ENCODE measurements at regions not wholly inside any gene's neighbourhood (a gene's known extent, or its start where the extent isn't known, plus 50 kb on each side); places are given as distances from the start of the nearest gene placed in this dataset.
"Not testable (repeated sequence)": the region's sequence is repeated elsewhere in the genome, so short reads cannot be mapped to it uniquely, and the experiment has no call there.

DNA sequence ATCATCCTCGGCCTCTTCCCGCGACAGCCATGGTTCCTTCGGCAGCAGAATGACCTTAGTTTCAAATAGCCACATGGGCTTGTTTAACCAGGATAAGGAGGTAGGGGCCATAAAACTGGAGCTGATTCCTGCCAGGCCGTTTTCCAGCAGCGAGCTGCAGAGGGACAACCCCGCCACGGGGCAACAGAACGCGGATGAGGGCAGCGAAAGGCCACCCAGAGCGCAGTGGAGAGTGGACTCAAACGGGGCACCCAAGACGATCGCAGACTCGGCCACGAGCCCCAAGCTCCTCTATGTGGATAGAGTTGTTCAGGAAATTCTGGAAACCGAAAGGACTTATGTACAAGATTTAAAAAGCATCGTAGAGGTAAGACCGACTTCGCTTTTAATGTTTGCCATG is 131.8 kb upstream of the MTHFD1L start:
- DNase-seq (ENCODE audit: low spot score), result no peak
- no peak for ATAC-seq

DNA sequence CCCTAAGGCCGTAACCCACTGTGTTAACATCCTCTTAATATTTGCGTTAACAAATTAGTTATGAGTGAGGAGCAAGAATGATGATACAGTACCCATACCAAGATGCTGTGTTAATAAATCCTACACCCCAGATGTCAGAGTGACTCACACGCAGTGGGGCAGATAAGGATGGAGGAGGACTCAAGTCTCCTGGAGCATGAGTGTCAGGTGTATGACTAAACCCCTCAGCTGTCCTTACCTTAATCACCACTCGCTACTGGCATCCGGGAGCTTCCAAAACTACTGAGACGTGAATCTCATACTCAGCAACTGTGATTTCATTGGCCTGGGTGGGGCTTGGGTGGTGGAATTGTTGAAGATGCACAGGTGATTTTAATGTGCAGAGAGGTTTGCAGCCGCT is 131.3 kb upstream of the MTHFD1L start:
- ATAC-seq (no peak), DNase-seq (ENCODE audit: low spot score) (no peak)

DNA sequence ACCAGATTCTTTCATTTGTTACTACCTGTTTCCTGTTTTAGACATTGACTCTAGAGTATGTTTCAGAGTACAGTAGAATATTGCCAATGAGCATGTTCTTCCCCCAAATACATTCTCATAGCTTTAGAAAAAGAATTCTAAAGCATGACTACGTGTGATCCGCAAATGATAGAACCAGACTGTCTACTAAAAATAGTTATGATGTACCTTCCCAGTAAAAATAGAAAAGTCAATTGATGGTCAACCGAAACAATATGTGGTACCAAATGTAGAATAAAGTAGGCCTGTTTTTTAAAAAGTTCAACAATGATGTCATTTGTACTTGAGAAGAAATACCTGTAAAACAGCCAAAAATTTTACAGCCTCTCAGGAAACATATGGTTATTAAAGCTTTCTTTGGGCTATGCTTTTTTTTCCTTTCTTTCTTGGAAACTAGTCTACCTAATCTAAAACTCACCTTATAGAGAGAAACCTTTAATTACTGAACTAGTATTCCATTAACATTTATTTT is 130.1 kb upstream of the MTHFD1L start:
- no peak for ATAC-seq

DNA sequence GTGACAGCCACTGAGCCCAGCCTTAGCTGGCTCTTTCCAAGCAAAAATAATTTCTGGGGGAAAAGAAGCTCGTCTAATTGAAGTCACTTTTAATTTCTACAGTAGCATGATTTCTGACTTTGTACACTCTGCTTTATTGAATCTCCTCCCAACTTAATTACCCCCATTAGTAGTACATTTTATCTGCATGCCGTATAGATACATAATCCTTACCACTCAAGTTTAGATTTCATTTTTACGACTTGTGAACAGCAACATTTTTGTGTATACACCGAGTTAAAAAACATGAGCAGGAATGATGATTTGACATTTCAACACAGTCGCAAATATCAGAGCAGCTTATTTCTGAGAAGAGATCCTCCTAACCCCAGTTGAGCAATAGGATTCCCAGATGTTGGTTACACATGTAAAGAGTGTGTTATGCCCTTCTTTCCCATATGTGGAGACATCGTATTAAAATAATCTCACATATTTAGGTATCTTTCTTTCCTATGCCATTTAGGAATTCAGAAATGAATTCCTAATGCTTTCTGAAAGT is 127.3 kb upstream of the MTHFD1L start:
- ATAC-seq, result no peak
- no peak for DNase-seq (ENCODE audit: low spot score)

More for the DNA sequence above, 130.1 kb upstream of the MTHFD1L start:
- no peak for DNase-seq (ENCODE audit: low spot score)

DNA sequence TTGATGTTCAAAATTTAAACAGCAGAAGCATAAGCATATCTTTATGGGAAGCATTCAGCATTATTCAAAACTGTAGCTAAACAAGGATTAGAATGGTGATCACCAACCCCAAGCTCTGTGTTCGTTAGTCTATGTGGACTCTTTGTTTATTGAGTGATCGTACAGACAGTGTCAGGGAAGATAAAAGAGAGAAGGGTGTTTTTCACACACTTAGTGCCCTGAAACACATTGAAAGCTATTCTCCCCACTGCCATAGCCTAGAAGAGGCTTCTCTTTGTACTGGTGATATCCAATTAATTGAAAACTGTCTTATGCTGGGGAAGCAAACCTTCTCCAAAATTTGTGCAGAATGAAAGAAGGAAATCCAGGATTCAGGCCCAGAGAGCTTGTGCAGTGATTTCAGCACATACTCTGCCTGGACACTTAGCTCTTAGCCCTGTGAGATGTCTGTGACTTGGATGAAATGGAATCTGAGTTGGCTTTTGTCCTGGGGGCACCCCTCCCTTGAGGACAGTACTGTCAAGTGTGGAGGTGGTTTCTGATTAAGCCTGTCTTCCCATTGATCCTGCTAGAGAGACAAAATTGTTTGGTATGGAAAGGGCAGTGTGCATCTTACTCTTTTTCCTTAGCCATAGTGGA is 125.7 kb upstream of the MTHFD1L start:
- DNase-seq (ENCODE audit: low spot score) (no peak), ATAC-seq (no peak)

DNA sequence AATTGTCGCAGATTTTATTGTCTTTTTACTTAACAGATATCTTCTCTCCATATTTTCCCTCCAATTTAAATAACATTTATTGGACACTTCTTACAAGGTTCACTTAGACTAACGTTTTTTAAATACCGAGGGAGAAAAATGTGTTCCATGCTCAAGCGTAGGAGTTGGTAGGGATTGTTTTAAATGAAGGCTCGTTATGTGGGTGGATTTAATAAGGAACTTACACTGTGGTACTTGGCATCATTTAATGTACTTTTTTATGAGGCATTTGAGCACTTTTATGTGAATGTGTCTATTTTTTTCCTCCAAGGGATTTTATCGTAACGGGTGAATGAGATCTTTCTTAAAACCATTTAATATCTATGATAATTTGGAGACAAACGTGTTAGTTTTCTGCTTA is 125.0 kb upstream of the MTHFD1L start:
- ATAC-seq (no peak), DNase-seq (ENCODE audit: low spot score) (no peak)

DNA sequence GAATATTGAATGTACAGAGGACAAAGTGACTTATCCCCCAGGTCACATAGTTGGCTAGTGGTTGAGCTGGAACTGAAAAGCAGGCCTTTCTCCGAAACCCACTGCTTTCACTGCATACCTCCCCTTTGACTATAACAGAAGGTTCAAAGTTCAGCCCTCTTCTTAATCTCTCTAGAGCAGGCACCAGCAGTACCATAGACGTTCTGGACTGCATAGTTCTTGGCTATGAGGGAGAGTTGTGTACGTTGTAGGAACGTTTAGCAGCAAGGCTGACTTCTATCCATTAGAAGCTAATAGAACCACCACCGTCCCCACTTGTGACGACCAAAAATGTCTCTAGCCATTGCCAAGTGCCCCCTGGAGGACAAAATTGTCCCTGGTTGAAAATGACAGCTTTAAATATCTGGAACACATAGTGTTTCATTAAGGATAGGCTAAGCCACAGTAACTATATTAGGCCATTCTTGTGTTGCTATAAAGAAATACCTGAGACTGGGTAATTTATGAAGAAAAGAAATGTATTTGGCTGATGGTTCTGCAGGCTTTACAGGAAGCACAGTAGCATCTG is 123.8 kb upstream of the MTHFD1L start:
- ATAC-seq (peak; percentile 70), DNase-seq (ENCODE audit: low spot score) (no peak)

DNA sequence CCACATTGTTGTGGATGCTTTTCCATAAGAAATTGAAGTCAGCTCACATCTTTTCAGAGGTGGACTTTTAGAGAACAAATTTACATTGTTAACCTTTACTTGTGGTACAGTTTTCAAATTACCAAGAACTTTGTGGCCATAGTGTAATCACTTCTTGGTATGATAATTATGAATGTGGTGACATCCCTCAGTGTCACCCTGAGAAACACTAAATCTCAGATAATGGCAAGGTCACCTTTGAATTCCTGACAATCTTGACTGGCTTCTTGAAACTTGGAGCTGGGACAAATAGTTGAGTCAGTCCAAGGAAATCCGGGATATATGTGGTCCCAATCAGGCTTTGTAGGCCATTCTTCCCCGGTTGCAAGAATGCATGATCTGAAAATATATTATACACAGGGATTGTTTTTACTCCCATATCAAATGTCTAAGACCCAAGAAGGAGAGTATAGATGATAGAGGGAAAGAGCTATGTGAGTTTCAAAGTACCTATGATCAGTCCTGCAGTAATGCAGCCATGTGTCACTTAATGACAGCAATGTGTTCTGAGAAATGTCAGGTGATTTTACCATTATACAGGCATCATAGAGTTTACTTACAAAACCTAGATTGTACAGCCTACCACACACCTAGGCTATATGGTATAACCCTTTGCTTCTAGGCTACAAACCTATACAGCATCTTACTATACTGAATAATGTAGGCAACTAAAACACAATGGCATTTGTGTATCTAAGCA is 120.8 kb upstream of the MTHFD1L start:
- no peak for ATAC-seq
- no peak for DNase-seq (ENCODE audit: low spot score)

DNA sequence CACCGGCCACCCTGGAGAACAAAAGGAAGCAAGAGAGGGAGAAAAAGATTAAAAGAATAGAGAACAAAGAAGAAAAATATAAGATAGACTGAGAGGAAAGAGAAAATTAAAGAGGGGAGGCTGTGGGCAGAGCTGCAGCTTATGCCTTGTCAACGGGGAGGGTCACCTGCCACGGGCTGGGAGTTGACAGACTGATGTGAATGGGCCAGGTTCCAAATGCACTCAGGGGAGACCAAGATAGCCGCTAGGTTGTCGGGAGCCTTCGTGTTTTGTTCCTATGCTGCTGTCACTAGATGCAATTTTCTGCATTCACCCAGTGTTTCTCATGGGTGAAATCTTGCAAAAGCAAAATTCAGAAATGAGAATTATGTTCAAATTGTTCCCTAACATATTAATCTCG is 119.6 kb upstream of the MTHFD1L start:
- DNase-seq (ENCODE audit: low spot score) (no peak), ATAC-seq (no peak)

DNA sequence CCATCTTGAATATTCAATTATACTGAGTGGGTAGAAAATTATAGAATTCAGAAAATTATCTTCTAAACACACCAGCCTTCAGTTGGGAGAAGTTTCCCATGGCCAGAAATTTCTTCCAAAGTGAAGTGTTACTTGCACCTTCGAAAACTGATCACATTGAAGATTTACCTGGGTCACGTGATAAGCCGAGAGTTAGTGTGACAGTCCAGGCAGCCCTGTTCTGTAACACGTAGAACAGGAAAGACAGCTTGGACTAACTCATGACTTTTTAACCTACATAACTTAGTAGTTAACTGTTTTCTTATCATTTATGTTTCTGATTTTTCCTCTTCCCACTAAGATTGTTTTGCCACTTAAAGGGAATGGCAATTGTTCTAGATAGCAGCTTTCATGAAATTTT is 118.3 kb upstream of the MTHFD1L start:
- ATAC-seq, result no peak
- no peak for DNase-seq (ENCODE audit: low spot score)

DNA sequence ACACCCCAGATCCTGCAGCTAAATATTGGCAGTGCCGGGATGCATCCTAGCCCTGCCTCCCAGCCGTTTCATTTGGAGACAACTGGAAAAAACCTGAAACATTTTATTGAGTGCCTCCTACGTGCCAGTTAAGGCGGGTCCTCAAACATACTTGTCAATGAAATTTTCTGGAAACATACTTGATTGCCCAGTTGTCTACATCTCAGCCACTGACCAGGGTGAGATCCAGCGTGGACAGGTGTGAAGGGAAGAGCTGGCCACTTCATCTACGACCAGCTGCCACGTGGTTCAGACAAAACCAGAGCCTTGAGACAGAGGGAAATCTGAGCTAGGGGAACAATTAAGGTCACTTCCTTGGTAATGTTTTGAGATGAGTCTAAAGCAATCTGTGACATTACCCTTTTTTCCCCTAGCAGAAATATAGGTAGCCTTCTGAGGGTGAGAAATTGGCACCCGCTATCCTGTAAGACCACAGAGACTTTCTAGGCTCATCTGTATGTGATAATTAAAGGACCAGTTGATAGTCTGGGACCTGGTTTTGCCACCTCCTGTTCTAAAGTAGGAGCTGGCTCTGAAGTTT is 116.3 kb upstream of the MTHFD1L start:
- DNase-seq (ENCODE audit: low spot score), result no peak
- no peak for ATAC-seq

DNA sequence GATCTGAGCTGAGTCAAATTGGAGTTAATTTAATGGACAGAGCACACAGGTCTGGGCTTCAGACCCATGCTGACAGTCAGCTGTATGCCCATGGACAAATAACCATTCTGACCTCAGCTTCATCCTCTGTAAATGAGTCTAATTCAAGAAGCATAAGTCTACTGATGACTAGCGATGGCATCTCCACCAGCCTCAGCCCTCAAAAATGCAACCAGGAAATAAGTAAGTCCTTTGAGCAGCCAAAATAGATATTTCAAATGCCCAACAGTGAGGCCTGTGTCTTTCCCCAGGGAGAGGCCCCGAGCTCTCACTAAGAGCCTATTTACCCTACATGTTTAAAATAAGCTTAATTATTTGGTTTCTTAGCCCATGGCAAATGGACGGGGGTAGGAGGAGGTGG is 114.2 kb upstream of the MTHFD1L start:
- no peak for ATAC-seq

DNA sequence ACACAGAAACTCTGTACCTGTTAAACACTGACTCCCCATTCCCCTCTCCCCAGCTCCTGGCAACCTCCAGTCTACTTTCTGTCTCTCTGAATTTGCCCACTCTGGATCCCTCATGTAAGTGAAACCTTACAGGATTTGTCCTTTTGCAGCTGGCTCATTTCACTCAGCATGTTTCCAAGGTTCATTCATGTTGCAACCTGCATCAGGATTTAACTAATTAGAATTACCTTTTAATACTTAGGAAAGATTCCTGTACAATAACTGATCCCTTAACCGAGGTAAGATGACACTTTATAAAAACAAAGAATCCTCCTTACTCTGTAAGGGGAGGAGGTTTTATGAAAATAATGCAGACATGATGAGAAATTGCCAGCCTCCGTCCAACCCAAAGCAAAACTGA is 113.1 kb upstream of the MTHFD1L start:
- ATAC-seq (no peak), DNase-seq (ENCODE audit: low spot score) (no peak)

More for the DNA sequence above, 114.2 kb upstream of the MTHFD1L start:
- no peak for DNase-seq (ENCODE audit: low spot score)

DNA sequence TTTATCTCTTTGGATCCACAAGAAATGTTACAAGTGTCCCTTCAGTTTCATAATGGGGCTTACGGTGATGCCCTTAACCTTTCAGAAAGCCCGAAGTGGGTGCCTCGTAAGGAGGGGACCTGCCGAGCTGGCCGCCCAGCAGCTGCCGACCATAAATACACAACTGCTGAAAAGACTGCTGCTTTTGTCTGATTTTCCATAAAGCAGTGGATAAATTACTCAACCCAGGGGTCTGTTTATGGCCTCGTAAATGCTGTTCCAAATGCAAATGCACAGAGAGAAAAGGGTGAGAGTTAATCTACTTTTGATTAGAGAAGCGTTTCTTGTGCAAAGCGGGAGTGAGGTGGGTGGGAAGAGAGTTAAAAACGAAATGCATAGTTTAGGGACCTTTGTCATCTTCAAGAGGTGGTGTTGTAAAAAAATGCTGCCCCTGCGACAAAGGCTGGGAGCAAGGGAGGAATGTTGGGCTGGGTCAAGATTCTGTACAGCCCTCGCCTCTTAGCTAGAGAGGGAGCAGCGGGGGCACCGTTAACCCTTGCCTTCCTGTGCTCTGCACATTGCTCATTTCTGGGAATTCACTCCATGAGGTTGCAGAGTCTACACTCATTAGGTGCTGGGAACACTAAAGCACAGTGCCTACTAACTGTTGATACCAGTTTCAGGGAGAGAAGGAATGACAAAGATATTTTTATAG is 112.0 kb upstream of the MTHFD1L start:
- ATAC-seq (no peak), DNase-seq (ENCODE audit: low spot score) (no peak)

DNA sequence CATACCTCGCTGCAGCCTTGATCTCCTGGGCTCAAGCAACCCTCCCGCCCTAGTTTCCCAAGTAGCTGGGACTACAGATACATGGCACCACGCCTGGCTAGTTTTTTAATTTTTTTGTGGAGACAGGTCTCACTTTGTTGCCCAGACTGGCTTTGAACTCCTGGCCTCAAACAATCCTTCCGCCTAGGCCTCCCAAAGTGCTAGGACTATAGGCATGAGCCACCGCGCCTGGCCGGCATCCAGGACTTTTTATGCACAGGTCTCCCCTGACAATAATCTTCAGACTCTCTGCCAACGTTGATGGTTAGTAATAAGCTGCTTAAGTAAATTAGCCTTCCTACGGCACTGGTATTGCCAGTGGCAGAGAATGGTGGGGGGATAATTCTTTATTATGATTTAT is 110.5 kb upstream of the MTHFD1L start:
- DNase-seq (ENCODE audit: low spot score), result no peak
- ATAC-seq, result no peak

DNA sequence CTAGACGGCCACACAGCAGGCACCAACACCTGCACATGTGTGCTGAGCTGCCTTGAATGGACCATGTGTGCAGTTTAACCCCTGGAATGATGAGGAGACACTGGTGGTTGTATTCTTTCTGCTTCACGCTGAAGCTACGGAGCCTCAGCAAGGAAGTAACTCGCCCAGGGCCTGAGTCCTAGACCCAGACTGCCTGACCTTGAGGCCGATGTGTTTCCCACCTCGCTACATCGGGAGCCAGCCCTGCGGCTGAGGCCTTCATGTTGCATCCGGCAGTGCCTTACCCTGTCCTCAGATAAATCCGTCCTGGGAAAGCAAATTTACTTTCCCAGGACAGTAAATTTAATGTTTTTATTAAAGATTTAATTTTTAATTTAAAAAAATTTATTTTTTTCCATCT is 110.0 kb upstream of the MTHFD1L start:
- DNase-seq (ENCODE audit: low spot score), result no peak
- no peak for ATAC-seq

DNA sequence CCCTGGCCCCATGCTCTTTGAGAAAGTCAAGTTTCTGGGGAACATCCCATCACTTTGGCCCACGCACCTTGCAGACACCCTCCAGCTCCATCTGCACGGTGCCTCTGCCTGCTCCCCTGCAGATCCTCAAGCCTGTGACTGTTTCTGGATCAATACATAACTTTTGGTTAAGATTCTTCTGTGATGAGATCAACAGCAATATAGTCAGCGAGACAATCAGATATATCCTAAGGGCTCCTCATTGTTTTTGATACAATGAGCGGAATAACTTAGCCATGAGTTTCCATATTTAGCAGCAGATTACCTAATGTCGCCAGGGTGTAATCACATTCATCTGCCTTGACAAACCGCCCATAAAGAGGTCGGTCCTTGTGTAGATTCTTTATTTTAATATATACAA is 109.3 kb upstream of the MTHFD1L start:
- DNase-seq (ENCODE audit: low spot score) (no peak), ATAC-seq (no peak)

DNA sequence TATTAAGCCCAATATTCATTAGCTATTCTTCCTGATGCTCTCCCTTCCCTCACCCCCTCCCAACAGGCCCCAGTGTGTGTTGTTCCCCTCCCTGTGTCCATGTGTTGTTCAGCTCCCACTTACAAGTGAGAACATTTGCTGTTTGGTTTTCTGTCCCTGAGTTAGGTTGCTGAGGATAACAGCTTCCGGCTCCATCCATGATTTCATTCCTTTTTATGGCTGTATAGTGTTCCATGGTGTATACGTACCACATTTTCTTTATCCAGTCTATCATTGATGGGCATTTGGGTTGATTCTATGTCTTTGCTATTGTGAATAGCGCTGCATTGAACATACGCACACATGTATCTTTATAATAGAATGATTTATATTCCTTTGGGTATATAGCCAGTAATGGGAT is 107.7 kb upstream of the MTHFD1L start:
- DNase-seq (ENCODE audit: low spot score); ATAC-seq: not testable (repeated sequence)

DNA sequence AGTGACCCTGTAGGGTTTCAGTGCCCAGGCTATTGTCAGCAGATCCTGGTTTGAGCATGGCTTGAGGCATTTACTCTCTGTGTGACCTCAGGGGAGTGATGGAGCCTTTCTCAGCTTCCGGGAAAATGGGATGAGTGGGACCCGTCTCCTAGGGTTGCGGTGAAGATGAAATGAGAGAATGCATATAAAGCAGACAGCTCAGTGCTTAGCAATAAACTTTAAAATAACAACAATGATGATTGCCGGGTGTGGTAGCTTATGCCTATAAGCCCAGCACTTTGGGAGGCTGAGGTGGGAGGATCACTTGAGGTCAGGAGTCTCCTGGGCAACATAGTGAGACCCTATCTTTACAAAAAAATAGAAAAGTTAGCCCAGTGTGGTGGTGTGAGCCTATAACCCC is 106.0 kb upstream of the MTHFD1L start:
- ATAC-seq (no peak), DNase-seq (ENCODE audit: low spot score) (no peak)

DNA sequence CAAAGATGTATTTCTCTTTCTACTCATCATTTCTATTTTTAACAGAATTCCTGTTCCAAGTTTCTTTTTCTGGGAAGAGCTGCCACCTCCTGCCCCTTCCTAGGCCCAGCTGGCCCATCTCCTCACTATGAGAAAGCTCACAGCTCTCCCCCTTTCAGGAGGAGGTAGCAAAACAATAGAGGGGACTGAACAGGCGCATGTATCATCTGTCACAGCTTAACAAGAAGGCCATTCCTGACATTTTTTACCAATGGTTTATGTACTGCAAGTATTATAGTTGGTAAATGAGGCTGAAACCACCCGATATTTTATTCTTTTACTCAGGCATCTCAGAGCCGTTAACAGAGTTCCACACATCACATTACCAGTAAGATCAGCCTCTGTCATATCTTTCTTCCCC is 103.7 kb upstream of the MTHFD1L start:
- ATAC-seq (no peak), DNase-seq (ENCODE audit: low spot score) (no peak)
